ENCODE measurements at regions not wholly inside any gene's neighbourhood (a gene's known extent, or its start where the extent isn't known, plus 50 kb on each side); places are given as distances from the start of the nearest gene placed in this dataset.

- BruUV-seq (replicated peaks): no TSS peak
- ChIA-PET CTCF (no interaction called here), RAD21 (ENCODE audit: low non-redundant PET in 1 of 2, low total read pairs in 2 of 2, uncharacterized antibody in 2 of 2, unreplicated experiment in 2 of 2) (no interaction called here), POLR2A (no interaction called here)
- H3K27ac ChIP-seq (ENCODE audit: low read depth, low read length): no peak overlapping the region
- H2AFZ ChIP-seq (ENCODE audit: low read depth, low read length, poor library complexity, severe bottlenecking): no peak overlapping the region
- no peak overlapping the region for H3K4me3 ChIP-seq (replicated peaks in 1 of 2; ENCODE audit: low read depth in 1 of 2, low read length in 2 of 2)
- no peaks in the 10 kb centered on the region for H3K27me3 ChIP-seq (ENCODE audit: insufficient read depth, low read length)
- TF ChIP-seq POLR2AphosphoS5 (IDR thresholded peaks at IDR 0.05; ENCODE audit: low read depth, low read length): no peak
- no peak for TF ChIP-seq EZH2 (IDR thresholded peaks at IDR 0.05)
- TF ChIP-seq EZH2phosphoT487 (IDR thresholded peaks at IDR 0.05; ENCODE audit: borderline replicate concordance): no peak
- TF ChIP-seq ELF1 (IDR thresholded peaks at IDR 0.05; ENCODE audit: borderline replicate concordance, low read depth): no peak
- no peak for TF ChIP-seq CBX3 (IDR thresholded peaks at IDR 0.05; ENCODE audit: low read depth)
- no peak for TF ChIP-seq SP1 (IDR thresholded peaks at IDR 0.05; ENCODE audit: low read depth)
- no peak for TF ChIP-seq ZBTB33 (IDR thresholded peaks at IDR 0.05; ENCODE audit: extremely low read depth, insufficient replicate concordance, low read length)
- TF ChIP-seq JUND (IDR thresholded peaks at IDR 0.05): no peak
- no peak for TF ChIP-seq TCF7L2 (IDR thresholded peaks at IDR 0.05; ENCODE audit: borderline replicate concordance, extremely low read depth, insufficient read depth, insufficient read length)
- TF ChIP-seq ATF3 (IDR thresholded peaks at IDR 0.05): no peak
- TF ChIP-seq SIN3A (IDR thresholded peaks at IDR 0.05; ENCODE audit: low read depth): no peak
- no peak for TF ChIP-seq ZFX (IDR thresholded peaks at IDR 0.05)
- no peak for TF ChIP-seq ZNF274 (IDR thresholded peaks at IDR 0.05; ENCODE audit: low read depth, low read length)
- no peak for TF ChIP-seq SRF (IDR thresholded peaks at IDR 0.05; ENCODE audit: low read depth)
- TF ChIP-seq POLR2A (IDR thresholded peaks at IDR 0.05; ENCODE audit: borderline replicate concordance, extremely low read depth, insufficient read depth, insufficient read length): no peak
- TF ChIP-seq REST (IDR thresholded peaks at IDR 0.05; ENCODE audit: low read depth): no peak
- TF ChIP-seq YY1 (IDR thresholded peaks at IDR 0.05; ENCODE audit: extremely low read depth, insufficient replicate concordance, low read depth, low read length): no peak
- TF ChIP-seq EGR1 (IDR thresholded peaks at IDR 0.05; ENCODE audit: low read depth): no peak
- TF ChIP-seq CEBPB (IDR thresholded peaks at IDR 0.05; ENCODE audit: low read depth): no peak
- no peaks in the 10 kb centered on the region; a peak in 1 of 4 replicates for H3K36me3 ChIP-seq (ENCODE audit: control insufficient read depth in 1 of 2, insufficient read depth in 2 of 2, low read length in 2 of 2)
- H3K4me2 ChIP-seq (ENCODE audit: low read length): no peak overlapping the region
- H3K79me2 ChIP-seq (ENCODE audit: insufficient read depth, low read length): no peaks in the 10 kb centered on the region
- no peak for ATAC-seq
- no peak for DNase-seq (ENCODE audit: low read depth, low spot score)
- no peak overlapping the region for H3K9ac ChIP-seq (ENCODE audit: low read length)
- H3K9me3 ChIP-seq (ENCODE audit: control insufficient read depth in 1 of 2, insufficient read depth in 1 of 2, low read depth in 1 of 2, low read length in 2 of 2): no peaks in the 10 kb centered on the region; a peak in 1 of 4 replicates
- H3K9me2 ChIP-seq (ENCODE audit: insufficient read depth): no peaks in the 10 kb centered on the region
- no peaks in the 10 kb centered on the region for H4K20me1 ChIP-seq (ENCODE audit: insufficient read depth)
- intact Hi-C loops (cut with micrococcal nuclease): no loop called here
- no peaks in the 10 kb centered on the region for H3K4me1 ChIP-seq (ENCODE audit: control insufficient read depth in 1 of 2, insufficient read depth in 2 of 2, low read length in 2 of 2)
These were observed 105.4 kb upstream of the ATP10B start for GRCh38 chr5:160957312-160957861.

Measured in HCT116 (cell line).